ENCODE measurements at regions not wholly inside any gene's neighbourhood (a gene's known extent, or its start where the extent isn't known, plus 50 kb on each side); places are given as distances from the start of the nearest gene placed in this dataset.

DNA sequence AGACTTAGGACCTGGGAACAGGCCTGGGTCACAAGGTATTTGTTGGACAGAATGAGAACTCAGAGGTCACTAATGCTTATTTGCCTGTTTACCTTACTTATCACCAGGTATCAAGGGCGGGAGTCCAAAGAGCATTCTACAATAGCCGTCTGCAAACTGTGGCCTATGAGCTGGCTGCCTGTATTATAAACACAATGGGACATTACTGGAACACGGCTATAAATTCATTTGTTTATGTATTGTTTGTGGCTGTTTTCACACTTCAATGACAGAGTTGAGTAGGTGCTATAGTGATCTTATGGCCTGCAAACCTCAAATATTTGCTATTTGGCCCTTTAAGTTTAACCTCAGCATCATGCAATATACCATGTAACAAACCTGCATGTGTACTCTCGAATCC is 76.6 kb upstream of the ASTN2 start:
- intact Hi-C loops (cut with DNase I), result no loop called here
- DNase-seq (ENCODE audit: low spot score), result no peak

GRCh38 chr9:117490199-117490598 is 75.3 kb upstream of the ASTN2 start:
- intact Hi-C loops (cut with DNase I), result no loop called here
- no peak for DNase-seq (ENCODE audit: low spot score)

DNA sequence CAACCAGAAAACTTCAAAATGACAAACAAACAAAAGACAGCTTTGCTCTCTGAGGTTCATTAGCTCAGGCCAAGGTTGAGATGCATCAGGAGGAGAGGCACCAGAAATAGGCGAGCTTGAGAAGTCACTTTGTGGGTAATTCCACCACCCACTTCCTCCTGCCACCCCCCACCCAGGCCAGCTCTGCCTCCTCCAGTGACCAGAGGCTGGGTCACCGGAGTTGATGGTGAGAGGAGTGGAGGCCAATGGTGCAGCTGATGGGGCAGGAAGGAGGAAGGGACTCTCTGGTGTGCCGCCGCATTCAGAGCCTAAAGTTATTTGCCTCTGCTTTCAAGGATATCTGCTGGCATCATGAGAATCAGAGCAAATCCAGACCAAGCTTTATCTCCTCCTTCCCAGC is 73.8 kb upstream of the ASTN2 start:
- no peak for DNase-seq (ENCODE audit: low spot score)
- intact Hi-C loops (cut with DNase I), result no loop called here

- no peak for DNase-seq (ENCODE audit: low spot score)
- intact Hi-C loops (cut with DNase I), result no loop called here
These were observed 72.8 kb upstream of the ASTN2 start for GRCh38 chr9:117487555-117488175.

- DNase-seq (ENCODE audit: low spot score), result no peak
- intact Hi-C loops (cut with DNase I), result no loop called here
These were observed 71.6 kb upstream of the ASTN2 start for GRCh38 chr9:117486426-117486825.

- DNase-seq (ENCODE audit: low spot score), result no peak
- intact Hi-C loops (cut with DNase I), result no loop called here
These were observed 70.3 kb upstream of the ASTN2 start for GRCh38 chr9:117485176-117485575.

DNA sequence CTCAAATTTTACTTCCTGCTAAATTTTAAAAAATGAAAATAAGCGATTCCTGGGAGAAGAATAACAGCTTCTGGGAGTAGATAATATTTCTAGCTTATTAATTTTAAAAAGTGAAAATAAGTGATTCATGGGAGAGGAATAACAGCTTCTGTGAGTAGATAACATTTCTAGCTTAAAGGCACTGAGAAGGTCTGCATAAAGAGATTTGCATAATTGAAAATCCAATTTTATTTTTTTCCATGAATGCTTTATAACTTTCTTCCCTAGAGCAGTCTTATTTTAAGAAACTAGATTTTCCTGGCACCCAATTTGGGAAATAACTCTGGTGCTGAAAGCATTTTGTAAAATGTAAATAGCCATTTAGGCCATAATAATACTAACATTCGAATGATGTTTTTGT is 65.9 kb upstream of the ASTN2 start:
- intact Hi-C loops (cut with DNase I), result no loop called here
- no peak for DNase-seq (ENCODE audit: low spot score)

DNA sequence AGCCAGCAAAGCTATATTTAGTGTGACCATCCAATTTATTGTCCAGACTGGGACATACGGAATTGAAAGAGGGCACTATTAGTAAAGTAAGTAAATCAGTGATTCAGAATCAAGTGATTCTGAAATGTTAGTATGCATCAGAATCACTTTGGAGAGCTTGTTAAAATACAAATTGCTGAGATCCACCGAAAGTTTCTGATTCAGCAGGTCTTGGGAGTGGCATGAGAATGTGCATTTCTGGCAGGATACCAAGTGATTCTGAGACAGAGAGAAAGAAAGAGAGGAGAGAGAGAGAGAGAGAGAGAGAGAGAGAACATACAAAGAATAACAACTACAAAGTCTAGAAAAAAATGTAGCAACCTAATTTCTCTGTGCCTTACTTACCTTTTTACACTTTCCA is 65.4 kb upstream of the ASTN2 start:
- intact Hi-C loops (cut with DNase I), result no loop called here
- no peak for DNase-seq (ENCODE audit: low spot score)

GRCh38 chr9:117473293-117473692 is 58.4 kb upstream of the ASTN2 start:
- intact Hi-C loops (cut with DNase I), result no loop called here
- DNase-seq (ENCODE audit: low spot score), result no peak

GRCh38 chr9:117470902-117471301 is 56.0 kb upstream of the ASTN2 start:
- DNase-seq (ENCODE audit: low spot score), result no peak
- intact Hi-C loops (cut with DNase I), result no loop called here

DNA sequence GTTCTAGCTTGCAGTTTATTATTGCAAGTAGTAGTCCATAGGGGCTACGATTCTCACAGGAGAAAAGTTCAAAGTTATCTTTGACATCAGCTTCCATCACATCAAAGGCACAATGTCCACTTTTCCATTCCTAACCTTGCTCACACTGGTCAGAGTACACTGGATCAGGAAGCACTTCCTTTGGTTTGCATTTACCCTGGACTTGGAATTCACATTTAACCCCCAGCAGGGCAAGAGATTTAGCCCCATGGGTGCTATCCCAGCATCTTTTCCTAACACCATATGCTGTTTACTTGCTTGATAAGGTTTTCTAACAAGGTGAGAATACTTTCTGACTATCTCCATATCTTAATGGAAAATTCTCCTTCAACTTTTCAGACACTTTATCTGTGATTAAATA is 55.6 kb upstream of the ASTN2 start:
- intact Hi-C loops (cut with DNase I), result no loop called here
- DNase-seq (ENCODE audit: low spot score), result no peak

GRCh38 chr9:117466111-117466510 is 51.3 kb upstream of the ASTN2 start:
- no peak for DNase-seq (ENCODE audit: low spot score)
- intact Hi-C loops (cut with DNase I), result no loop called here

DNA sequence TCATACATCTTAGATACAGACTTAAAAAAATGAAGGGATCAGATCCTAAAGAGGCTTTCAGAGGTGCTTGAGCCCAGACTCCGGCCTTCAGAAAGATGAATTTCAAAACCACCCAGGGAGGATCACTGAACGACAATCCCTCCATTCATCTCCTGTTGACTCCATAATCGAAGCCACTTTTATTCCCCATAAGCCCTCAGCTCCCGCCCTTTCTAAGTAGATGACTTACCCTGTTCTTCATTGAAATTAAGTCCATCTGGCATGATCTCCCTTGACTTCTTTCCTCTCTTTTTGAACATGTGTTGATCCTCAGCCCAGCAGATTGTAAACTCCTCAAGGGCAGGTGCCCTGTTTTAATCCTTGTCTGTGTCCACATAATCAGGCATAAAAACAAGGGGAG is 50.8 kb upstream of the ASTN2 start:
- intact Hi-C loops (cut with DNase I), result no loop called here
- DNase-seq (ENCODE audit: low spot score), result no peak

DNA sequence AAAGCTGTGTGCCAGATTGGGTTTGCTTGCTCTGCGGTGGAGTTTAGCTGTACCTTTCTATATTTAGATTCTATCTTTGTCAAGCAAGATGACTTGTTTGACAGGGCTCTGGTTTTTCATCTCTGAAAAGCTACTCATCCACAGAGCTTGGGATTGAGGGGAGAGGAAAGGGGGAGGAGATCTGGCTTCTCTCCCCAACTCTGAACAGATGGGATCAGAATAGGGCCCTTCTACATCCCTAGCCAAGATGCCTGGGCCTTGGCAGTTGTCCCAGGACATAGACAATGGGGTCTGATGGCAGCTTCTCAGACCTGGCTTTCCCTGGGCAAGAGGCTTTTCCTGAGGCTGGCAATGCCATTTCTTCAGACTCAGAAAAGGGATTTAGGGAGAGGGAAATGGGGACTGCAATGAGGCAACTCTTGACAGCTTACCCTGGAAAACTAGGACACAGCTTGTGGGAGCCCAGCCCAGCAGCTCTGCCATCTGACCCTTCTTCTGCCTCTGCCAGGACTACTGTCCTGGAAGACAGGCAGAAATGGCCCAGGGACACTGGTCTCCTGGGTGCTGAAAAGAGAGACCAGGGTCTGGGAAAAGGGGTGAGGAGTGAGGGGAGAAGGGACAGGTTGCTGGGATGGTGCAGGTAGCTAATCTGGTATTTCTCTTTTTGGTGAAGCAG is 50.2 kb upstream of the ASTN2 start:
- no peak for DNase-seq (ENCODE audit: low spot score)
- intact Hi-C loops (cut with DNase I), result no loop called here

Data from cardiac septum (tissue), 1 donor.